ENCODE measurements at regions not wholly inside any gene's neighbourhood (a gene's known extent, or its start where the extent isn't known, plus 50 kb on each side); places are given as distances from the start of the nearest gene placed in this dataset.

DNA sequence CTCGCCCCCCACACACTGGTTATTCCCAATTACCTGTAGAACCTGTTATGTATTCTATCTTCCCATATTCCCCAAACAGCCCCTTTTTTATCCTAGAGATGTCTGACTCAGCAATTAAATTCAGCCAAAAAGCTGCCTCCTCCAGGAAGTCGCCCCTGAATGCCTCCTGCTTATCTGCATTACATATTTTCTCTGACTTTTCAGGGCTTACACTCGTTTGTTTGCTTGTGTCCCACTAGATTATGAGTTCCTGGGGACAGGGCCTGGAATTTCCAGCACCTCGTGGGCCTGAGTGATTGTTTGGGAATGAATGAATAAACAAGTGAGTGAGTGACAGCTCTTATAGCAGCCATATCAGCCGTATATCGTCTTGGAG, 99.3 kb upstream of the RFLNA start:
- H3K27ac ChIP-seq (ENCODE audit: low read depth, low read length): no peak overlapping the region
- POLR2A ChIA-PET (ENCODE audit: partially characterized antibody): no interaction called here
- TF ChIP-seq MAFK (IDR thresholded peaks at IDR 0.05; ENCODE audit: low read depth, low read length): peak; percentile 62
- no peak for TF ChIP-seq NANOG (IDR thresholded peaks at IDR 0.05; ENCODE audit: insufficient read depth, low read depth, low read length, poor library complexity, severe bottlenecking)
- no peak for TF ChIP-seq HDAC6 (IDR thresholded peaks at IDR 0.05; ENCODE audit: low read depth, low read length)
- H3K4me3 ChIP-seq (ENCODE audit: extremely low read depth in 1 of 4, insufficient read depth in 2 of 4, low read depth in 3 of 4, low read length in 4 of 4): no peak overlapping the region
- no peak overlapping the region for H2AFZ ChIP-seq (ENCODE audit: low read length)
- no peak overlapping the region for H2AK5ac ChIP-seq (ENCODE audit: low read depth, low read length)
- H3K27me3 ChIP-seq (replicated peaks in 1 of 4; ENCODE audit: control insufficient read depth in 3 of 4, extremely low read depth in 1 of 4, insufficient read depth in 3 of 4, low read length in 3 of 4): no peaks in the 10 kb centered on the region; a peak in 1 of 7 replicates
- H3K56ac ChIP-seq (replicated peaks; ENCODE audit: insufficient read length, low read depth, low read length): no peak overlapping the region
- WGBS, 2 experiments (ENCODE audit: extremely low coverage in 1 of 2, insufficient coverage in 1 of 2, insufficient read length in 1 of 2, insufficient replicate concordance in 2 of 2, low coverage in 1 of 2, low lambda C conversion rate in 2 of 2, missing lambda C conversion rate in 1 of 2): 80% methylated on average over 6 of the region's 6 CpGs; no CpG with 5 or more reads in 1 of the 2 experiments
- no peak overlapping the region for H2BK12ac ChIP-seq (ENCODE audit: low read depth, low read length)
- no peak overlapping the region for H3K4me2 ChIP-seq (ENCODE audit: insufficient read depth in 1 of 2, low read depth in 2 of 2, low read length in 2 of 2)
- no peak overlapping the region for H4K91ac ChIP-seq (replicated peaks; ENCODE audit: insufficient read length, low read length)
- H3K18ac ChIP-seq (ENCODE audit: extremely low read depth, low read length): no peak overlapping the region
- no peak overlapping the region for H3K9ac ChIP-seq (replicated peaks in 1 of 4; ENCODE audit: extremely low read depth in 1 of 4, low read depth in 3 of 4, low read length in 3 of 4)
- no peaks in the 10 kb centered on the region for H3K79me2 ChIP-seq (ENCODE audit: control insufficient read depth in 1 of 2, insufficient read depth in 2 of 2, low read length in 2 of 2)
- no peak for FAIRE-seq
- H4K8ac ChIP-seq (ENCODE audit: extremely low read depth, insufficient read depth, low read length): no peak overlapping the region
- H2BK5ac ChIP-seq (ENCODE audit: low read depth, low read length): no peak overlapping the region
- H4K20me1 ChIP-seq (replicated peaks in 1 of 2; ENCODE audit: control insufficient read depth in 1 of 2, insufficient read depth in 2 of 2, low read length in 2 of 2): no peaks in the 10 kb centered on the region
- no peak overlapping the region for H3K23ac ChIP-seq (ENCODE audit: insufficient read length)
- no peaks in the 10 kb centered on the region for H3K36me3 ChIP-seq (ENCODE audit: control insufficient read depth in 2 of 4, insufficient read depth in 4 of 4, low read length in 3 of 4)
- CTCF ChIA-PET (ENCODE audit: partially characterized antibody): interaction anchor here (0.7 kb wide), 1 partner anchor 27 kb away, joined by 4 read pairs; no protein-coding TSS in a partner anchor
- peaks cover 1% of the 10 kb centered on the region; the same call in 1 of the 2 replicates for H3K23me2 ChIP-seq (ENCODE audit: low read depth, low read length)
- no peak overlapping the region for H3K14ac ChIP-seq (ENCODE audit: insufficient read length)
- H2BK20ac ChIP-seq (ENCODE audit: low read length): no peak overlapping the region
- no peak overlapping the region for H2BK120ac ChIP-seq (replicated peaks; ENCODE audit: low read depth, low read length)
- no peak overlapping the region for H3K4ac ChIP-seq (replicated peaks; ENCODE audit: insufficient read length, low read depth, low read length)
- 0 out of 7 replicates have a peak, but pooled peaks cover 0 to 4% (median 2%) of the 10 kb centered on the region in 4 experiments for H3K4me1 ChIP-seq (replicated peaks in 1 of 4; ENCODE audit: control insufficient read depth in 3 of 4, insufficient read depth in 4 of 4, low read length in 3 of 4)
- H3K9me3 ChIP-seq (ENCODE audit: insufficient read depth in 2 of 2, low read depth in 1 of 2, low read length in 1 of 2): peaks cover 3 to 7% of the 10 kb centered on the region in 2 experiments; a peak in 3 of 4 replicates
- H3K79me1 ChIP-seq (ENCODE audit: low read depth, low read length): no peaks in the 10 kb centered on the region
- H4K5ac ChIP-seq (ENCODE audit: insufficient read length, low read depth, low read length): no peak overlapping the region
- no peak for DNase-seq (ENCODE audit: low read depth in 1 of 2, low spot score in 2 of 2)
- H2BK15ac ChIP-seq (ENCODE audit: low read length): no peak overlapping the region
